NOMO-1 (cell line): ENCODE measurements at regions not wholly inside any gene's neighbourhood (a gene's known extent, or its start where the extent isn't known, plus 50 kb on each side); places are given as distances from the start of the nearest gene placed in this dataset.
"Not testable (repeated sequence)": the region's sequence is repeated elsewhere in the genome, so short reads cannot be mapped to it uniquely, and the experiment has no call there.

Experiments
- DNase-seq, 2 experiments: peaks; one replicate each; lab custom pipeline; 2025; ENCODE audit not compliant: unreplicated experiment in 2 of 2; lab: John Stamatoyannopoulos, UW

DNA sequence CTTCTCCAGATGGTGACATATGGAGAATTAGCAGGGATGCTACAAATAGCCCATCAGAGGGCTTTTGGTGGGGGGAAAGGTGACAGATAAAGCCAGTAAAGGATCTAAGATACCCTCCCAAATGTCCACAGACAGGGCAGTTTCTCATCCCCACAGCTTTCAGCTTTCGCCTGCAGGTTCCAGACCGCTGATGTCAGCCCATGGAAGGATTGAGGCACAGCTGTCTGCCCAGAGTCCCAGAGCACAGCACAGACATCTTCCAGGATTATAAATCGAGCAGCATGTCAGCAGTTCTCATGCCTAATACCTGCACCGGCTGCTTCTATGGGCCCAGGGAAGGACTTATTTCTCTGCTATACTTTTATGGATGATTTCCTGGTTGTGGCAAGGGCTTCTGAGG, 96.7 kb upstream of the MXRA5 start:
- no peak for DNase-seq

- DNase-seq = no peak
Observed at GRCh38 chrX:3442691-3443090, 96.2 kb upstream of the MXRA5 start.

GRCh38 chrX:3440981-3441380, 94.5 kb upstream of the MXRA5 start:
- DNase-seq = no peak

GRCh38 chrX:3435916-3436315, 89.5 kb upstream of the MXRA5 start:
- DNase-seq = not testable (repeated sequence)

GRCh38 chrX:3435057-3435456, 88.6 kb upstream of the MXRA5 start:
- no peak for DNase-seq

DNA sequence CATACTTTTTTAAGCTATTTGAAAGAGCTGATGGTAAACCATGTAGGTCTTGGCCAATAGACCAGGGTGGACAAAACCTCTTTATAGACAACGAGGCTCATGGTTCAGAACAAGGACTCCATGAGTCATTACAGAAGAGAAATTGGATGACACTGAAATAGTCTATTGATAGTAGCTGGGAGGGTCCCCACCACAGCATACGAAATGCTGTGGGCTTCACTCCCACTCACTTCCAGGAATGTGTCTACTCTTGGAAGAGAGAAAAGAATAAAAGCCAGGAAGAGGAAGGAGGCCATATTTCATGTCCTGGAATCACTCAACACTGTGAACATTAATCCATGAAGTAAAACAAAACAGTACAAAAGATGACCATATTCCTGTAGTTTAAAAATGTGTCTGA, 82.3 kb upstream of the MXRA5 start:
- no peak for DNase-seq

DNA sequence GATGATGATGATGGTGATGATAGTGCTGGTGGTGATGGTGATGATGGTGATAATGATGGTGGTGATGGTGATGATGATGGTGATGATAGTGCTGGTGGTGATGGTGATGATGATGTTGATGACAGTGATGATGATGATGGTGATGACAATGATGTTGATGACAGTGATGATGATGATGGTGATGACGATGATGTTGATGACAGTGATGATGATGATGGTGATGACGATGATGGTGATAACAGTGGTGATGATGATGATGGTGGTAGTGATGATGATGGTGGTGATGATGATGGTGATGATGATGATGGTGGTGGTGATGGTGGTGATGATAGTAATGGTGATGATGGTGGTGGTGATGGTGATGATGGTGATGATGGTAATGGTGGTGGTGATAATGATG, 80.1 kb upstream of the MXRA5 start:
- no peak for DNase-seq

DNA sequence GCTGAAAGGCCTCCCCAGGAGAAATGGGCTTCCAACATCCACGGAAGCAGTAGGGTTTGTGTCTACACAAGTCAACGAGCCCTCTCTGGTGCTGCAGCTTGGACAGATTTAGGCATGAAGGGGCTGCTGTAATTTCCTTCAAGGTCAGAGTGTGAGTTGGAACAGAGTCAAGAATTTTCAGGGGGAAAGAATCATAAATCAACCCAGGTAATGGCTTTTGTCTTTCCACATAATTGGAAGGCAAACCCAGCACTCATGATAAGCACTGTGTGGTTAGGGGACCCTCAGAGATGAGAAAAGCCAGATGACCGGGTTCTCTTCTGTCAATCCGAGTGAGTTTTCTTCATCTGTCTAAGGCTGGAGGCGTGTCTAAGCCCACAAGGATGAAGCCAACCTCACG, 78.6 kb upstream of the MXRA5 start:
- DNase-seq = no peak

DNA sequence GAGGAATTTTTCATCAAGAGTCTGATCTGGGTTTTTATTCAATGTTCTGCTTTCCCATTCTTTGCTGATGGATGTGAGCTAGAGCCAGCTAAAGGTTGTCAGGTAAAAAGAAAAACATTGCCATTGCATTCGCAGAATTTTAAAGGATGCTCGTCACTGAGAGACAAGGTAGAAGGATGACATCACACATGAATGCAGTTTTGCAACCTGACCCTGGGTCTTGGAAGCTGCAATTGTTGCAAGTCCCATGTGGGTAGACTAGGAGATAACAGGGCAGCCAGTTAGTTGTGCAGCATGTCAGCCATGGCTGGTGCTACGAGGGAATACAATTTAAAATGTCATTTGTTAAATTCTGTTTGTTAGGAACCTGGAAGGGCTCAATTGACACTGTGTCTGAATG, 73.9 kb upstream of the MXRA5 start:
- DNase-seq = no peak

GRCh38 chrX:3415011-3415410, 68.6 kb upstream of the MXRA5 start:
- no peak for DNase-seq

DNA sequence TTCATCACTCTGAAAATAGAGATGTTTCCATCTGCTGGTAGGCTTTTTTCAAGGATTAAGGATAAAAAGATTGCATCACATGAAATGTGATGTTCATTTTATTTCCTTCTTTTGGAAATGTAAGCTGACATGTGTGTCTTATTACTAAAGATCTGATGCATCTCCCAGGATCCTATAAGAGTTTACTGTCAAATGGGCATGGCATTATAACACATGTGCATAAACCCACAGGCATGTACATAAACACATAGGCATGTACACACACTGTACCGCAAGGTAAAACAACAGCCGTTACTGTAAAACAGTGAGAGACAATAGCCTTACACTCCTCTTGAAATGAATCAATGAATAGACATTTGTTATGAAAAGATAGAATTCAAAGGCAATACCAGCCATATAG, 65.2 kb upstream of the MXRA5 start:
- not testable (repeated sequence) for DNase-seq

GRCh38 chrX:3409936-3410335, 63.5 kb upstream of the MXRA5 start:
- not testable (repeated sequence) for DNase-seq

DNA sequence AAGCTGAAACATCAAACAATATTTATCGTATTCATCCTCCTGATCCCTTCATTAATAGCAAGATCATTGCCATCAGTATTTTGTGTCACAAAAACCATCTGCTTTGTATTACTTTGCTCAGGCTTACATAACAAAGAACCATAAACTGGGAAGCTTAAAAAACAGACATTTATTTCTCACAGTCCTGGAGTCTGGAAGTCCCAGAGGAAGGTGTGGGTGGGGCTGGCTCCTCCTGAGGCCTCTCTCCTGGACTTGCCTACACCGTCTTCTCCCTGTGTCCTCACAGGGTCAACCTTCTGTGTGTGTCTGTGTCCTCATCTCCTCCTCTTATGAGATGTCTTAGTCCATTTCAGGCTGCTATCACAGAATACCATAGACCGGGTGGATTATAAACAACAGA, 61.3 kb upstream of the MXRA5 start:
- no peak for DNase-seq

DNA sequence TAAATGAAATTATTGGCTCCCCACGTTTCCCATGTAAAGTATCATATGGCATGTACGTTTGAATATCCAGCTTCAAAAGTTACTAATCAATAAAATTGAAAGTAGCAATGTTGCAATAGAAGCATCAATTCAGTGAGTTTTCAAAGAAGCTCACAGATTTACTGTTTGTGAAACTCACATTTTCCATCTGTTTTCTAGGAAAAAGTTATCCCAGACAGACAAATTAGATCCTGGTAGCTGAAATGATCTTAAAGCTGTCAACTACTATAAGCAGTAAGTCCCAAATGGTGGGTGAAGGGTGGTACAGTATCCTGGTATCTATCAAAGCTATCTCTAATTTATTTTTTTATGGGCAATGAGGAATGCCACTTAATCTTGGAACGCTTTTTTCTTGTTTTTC, 60.7 kb upstream of the MXRA5 start:
- no peak for DNase-seq

- DNase-seq = no peak
Observed at GRCh38 chrX:3403748-3404147, 57.3 kb upstream of the MXRA5 start.
